HG02610 (cell line): ENCODE measurements at regions not wholly inside any gene's neighbourhood (a gene's known extent, or its start where the extent isn't known, plus 50 kb on each side); places are given as distances from the start of the nearest gene placed in this dataset.

ENCODE experiments used
- ATAC-seq: cut with Tn5 transposase; IDR thresholded peaks from one replicate; pipeline ENCODE4 v1.9.1; 2021; ENCODE audit warnings: mild to moderate bottlenecking, moderate library complexity; ENCODE audit not compliant: unreplicated experiment

DNA sequence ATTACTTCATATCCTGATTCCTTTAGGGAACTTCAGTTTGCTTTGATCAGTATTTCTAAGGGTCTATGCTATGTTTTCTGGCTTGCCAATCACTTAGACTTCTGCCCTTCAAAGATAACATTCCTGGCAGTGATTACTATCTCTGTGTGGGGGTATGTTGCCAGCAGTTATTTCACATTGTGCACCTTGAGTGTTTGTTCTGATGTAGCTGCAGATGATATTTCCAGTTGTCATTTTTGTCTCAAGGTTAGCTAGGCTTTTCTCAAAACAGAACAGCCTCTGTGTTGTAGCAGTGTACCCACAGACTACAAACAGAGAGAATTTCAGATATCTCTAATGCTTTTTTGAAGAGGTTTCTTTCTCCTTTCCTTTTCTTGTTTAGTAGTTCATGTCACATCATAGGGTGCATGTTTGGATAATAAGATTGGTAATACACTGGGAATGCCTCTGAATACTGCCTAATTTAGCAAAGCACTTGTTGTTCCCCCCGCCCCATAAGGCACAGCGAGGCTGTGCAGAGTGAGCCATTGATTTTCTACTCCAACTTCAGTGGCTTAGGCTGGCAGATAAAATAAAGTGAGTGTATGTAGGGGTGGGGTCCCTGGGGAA is 134.7 kb upstream of the AGR3 start:
- no peak for ATAC-seq

GRCh38 chr7:17019106-17019505 is 137.3 kb upstream of the AGR3 start:
- ATAC-seq = no peak

- ATAC-seq = no peak
Measured at GRCh38 chr7:17020250-17020649, 138.5 kb upstream of the AGR3 start.

- ATAC-seq = no peak
Measured at GRCh38 chr7:17021205-17021604, 139.4 kb upstream of the AGR3 start.

DNA sequence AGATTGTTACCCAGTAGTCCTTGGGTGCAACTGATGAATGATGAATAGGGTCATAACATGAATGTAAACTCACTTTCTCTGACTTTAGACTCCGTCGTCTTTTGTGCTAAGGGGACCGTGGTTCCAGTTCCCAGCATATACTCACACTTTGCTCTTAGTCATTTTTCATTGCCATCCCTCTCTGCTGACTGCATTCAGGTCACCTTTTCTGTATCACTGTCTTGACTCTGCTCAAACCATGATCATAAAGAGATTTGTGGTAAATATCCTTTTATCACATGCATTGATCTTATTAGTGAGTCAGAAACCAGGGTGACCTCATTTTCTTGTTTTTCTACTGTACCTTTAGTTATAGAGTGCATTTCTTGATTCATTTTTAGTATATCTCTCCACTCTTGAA is 141.1 kb upstream of the AGR3 start:
- no peak for ATAC-seq

GRCh38 chr7:17026269-17026668 is 144.5 kb upstream of the AGR3 start:
- no peak for ATAC-seq

GRCh38 chr7:17027143-17027788 is 145.5 kb upstream of the AGR3 start:
- no peak for ATAC-seq

DNA sequence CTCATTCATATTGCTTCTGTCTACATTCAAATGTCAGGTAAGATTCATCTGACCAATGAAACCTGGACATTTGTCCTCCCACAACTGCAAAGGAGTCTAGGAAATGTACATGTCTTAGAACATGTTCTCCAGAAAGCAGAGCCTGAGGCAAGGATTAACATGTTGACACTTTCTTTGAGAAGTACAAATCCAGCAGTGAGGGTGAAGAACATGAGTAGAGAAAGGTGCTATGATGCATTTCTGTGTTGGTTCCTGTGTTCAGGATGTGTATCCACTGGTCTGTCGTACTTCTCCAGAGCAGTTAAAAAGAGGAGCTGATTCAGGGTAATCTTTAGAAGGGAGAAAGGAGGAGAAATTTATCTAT is 146.0 kb upstream of the AGR3 start:
- no peak for ATAC-seq

DNA sequence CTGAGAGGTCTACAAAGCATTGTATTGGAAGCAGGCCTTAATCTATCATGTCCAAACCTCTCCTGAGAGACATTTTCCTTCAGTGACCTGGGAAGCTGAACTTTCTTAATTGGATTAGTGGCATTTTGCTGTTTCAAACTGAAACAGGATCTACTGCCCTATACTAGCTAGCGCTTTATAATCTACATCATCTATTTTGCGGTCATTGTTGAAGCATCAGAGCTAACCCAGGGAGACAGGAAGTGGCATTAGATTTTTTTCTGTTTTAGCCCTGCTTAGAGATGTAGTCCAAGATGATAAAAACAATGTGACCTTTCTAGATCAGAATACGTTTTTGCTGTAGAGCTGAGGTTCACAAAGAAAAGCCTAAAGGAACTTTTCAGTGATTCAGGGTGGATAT is 147.4 kb upstream of the AGR3 start:
- no peak for ATAC-seq

DNA sequence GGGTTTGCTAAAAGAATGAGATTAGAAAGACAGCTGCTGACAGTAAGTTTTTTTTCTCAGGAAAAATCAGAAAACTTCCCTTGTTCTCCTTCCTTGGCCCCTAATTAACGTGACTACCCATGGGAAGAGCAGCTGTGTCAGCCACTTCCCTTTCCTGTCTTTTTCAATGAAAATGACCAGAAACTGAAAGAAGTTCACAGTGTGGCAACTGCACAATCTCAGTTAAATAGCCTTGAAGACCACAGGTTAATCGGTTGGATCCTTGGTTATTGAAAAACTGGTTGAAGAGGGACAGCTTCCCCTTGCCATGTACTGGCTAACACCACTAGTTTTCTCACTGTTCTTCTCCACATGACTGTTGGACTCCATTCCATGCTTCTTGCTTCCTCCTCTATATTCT is 148.8 kb upstream of the AGR3 start:
- ATAC-seq = no peak

- no peak for ATAC-seq
Measured at GRCh38 chr7:17031906-17032551, 150.2 kb upstream of the AGR3 start.

- no peak for ATAC-seq
Measured at GRCh38 chr7:17033245-17033644, 151.5 kb upstream of the AGR3 start.

DNA sequence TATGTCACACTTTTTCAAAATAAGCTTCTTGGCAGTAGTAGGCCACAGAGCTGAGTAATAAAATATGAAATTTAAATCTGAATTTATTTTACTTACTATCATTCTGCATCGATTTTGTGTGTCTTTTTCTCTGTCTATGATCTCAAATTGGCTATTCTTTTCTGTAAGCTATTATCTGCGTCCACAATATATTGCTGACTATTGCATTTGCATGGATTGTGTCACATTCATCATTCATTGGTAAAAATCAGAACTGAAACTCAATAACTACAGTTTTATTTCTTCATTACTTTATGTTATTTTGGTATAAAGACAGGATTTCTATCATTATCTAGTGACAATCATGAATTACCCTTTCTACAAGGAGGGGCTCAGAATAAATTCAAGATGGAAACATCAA is 154.8 kb upstream of the AGR3 start:
- no peak for ATAC-seq

GRCh38 chr7:17037356-17037755 is 155.6 kb upstream of the AGR3 start:
- ATAC-seq = no peak

DNA sequence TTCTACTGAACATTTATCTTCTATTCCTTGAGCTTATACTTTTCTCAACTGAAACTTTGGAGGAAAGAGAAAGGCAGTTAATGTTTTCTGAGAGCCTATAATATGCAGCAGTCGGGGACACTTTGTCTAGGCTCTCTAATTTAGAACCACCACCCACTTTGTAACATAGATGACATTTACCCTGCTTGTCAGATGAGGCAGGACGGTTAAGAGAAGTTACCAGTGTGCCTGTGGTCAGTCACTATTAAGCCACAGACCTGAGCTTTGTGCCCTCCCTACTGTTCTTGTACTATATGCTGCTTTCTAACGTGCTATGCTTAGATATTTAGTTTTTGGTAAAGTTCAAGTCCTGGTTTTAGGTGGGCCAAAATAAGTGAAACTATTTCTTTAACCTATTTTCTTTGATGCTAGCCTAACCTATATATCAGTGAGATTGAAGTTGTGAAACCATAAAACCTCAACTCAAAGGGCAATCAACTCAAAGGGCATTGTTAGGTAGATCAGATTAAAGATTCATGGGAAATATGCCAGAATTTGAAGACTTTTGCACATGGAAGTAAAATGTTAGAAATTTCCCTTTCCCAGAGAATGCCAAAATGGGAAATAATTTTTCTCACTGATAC is 156.5 kb upstream of the AGR3 start:
- ATAC-seq = no peak

GRCh38 chr7:17038783-17039170 is 157.0 kb upstream of the AGR3 start:
- ATAC-seq = no peak

- no peak for ATAC-seq
Measured at GRCh38 chr7:17039372-17039771, 157.6 kb upstream of the AGR3 start.

DNA sequence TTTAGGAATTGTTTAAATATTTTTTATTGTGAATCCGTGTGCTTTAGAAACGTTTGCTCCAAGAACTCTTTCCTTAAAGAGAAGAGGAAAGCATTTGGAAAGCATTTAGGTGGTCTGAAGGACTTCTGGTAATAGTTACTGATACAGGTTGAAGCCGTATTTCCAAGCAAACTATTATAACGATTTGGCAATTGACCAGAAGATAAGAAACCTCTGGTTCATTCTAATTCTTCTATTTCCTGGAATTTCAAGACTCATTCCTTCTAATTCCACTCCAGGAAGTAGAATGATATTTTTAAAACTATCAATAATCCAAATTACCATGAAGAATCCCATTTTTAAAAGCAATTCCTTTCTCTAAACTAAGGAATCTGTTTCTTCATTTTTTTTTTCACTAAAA is 158.9 kb upstream of the AGR3 start:
- no peak for ATAC-seq

DNA sequence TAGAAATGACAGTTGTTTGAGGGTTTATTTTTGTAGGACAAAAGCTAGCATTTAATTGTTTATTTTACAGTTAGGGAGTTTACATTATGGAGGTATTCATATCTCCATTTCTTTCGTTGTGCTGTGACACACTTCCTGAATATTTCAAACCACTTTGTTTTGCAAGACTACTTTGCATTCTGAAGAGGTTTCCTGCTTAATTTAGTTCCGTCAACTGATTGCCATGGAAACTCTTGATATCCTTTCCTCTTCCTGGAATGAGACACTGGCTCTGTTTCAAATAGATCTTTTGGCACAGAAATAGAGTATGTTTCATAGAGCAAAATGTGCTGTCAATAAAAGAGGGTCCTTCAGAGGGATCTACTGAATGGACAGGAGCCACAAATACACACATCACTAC is 159.5 kb upstream of the AGR3 start:
- no peak for ATAC-seq

GRCh38 chr7:17042211-17042610 is 160.4 kb upstream of the AGR3 start:
- ATAC-seq = no peak

DNA sequence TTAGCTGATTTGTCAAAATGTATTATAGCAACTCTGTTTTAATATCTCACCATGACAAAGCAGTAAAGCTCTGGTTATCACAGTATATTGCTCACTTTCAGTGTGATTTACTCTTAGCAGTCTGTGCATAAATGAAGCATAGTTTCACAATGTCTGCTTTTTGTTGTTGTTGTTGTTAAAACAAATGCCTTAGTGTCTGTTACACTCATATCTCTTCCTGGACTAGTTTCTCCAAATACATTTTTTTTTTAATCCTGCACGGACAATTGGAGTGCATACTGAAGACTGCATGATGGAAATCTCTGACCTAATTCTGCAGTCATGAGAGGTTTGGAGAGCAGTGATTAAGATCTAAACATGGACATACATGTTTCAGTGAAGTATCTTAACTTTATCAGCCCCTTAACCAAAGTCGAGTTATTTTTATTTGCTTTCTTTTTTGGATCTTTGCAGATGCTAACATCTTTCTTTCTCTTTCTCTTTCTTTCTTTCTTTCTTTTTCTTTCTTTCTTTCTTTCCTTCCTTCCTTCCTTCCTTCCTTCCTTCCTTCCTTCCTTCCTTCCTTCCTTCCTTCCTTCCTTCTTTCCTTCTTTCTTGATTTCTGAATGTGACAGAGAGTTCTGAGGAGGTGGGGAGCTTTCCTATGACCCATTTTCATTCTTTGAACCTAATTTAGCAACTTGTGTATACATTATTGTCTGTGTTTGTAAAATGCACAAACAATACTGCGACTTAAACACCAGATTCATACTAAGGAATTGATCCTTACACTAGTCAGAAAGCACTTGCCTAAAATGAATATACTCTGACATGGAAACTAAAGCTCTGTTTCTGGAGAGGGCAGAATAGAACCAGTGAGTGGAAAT is 161.5 kb upstream of the AGR3 start:
- ATAC-seq = no peak
